ENCODE measurements at regions not wholly inside any gene's neighbourhood (a gene's known extent, or its start where the extent isn't known, plus 50 kb on each side); places are given as distances from the start of the nearest gene placed in this dataset.

DNA sequence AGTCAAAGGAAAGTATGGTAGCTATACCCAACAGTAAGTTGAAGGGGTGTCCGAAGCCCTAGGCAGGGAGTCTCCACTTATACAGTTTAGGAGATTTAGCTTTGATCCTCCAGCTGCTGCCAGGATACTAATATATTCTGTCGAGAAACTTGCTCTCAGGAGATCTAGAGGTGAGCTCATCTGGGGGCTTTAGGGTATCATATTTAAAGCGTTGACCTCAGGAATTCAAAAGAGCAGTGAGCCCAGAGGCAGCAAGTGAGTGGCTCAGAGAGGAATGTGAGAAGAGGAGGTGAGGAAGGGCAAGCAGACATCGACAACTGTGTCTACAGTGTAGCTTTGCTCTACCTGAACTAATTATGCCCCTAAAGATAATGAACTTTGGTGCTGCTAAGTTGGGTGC is 245.1 kb upstream of the LRTM1 start:
- no peak for DNase-seq

DNA sequence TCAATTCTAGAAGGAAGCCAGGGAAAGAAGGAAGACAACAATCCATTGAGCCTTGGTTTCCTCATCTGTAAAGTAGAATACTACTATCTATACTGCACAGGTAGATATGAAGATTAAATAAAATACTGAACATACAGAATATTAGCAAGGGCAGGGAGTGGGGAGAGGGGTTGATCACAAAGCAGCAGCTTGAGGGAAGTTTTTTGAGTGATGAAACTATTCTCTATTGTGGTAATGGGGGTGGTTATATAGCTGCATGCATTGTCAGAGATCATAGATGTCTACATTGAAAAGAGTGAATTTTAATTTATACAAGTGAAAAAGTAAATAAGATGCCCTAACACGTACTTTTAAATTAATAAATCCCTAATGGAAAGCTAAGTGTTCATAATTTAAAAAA is 242.6 kb upstream of the LRTM1 start:
- DNase-seq = no peak

DNA sequence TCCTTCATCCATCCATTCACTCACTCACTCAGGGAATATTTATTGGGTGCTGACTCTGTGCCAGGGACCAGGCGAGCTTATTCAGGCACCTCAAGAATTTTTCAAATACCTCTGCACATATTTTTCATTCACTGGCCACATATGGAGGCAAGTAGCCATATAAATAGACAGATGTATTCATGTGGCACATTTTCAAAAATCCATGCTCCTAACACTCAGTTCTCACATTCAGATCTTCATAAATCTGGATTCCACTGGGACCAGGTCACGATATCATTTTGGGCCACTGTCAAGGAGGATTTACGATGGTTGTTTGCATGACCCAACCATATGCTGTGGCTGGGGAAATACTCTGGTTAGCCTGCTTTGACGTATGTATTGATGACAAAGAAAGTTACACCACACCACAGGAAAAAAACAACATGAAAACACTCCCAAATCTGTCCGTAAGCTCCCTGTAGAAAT is 241.8 kb upstream of the LRTM1 start:
- no peak for DNase-seq

DNA sequence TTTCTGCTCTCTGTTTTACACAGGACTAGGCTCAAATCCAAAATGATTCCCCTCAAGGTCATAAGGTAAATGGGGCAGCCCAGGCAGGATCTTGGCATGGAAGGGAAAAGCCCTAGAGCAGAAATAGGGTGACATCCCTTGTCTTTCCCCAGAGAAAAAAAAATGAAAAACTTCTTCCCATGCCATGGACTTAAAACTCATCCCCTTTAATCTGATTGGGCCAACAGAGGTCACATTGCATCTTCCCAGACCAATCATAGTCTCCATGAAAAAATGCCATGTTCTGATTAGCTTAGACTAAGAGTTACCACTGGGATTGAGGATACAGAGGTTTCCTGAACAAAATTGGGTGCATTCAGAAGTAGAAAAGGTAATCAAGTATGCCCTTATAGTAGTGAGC is 241.3 kb upstream of the LRTM1 start:
- DNase-seq = no peak

DNA sequence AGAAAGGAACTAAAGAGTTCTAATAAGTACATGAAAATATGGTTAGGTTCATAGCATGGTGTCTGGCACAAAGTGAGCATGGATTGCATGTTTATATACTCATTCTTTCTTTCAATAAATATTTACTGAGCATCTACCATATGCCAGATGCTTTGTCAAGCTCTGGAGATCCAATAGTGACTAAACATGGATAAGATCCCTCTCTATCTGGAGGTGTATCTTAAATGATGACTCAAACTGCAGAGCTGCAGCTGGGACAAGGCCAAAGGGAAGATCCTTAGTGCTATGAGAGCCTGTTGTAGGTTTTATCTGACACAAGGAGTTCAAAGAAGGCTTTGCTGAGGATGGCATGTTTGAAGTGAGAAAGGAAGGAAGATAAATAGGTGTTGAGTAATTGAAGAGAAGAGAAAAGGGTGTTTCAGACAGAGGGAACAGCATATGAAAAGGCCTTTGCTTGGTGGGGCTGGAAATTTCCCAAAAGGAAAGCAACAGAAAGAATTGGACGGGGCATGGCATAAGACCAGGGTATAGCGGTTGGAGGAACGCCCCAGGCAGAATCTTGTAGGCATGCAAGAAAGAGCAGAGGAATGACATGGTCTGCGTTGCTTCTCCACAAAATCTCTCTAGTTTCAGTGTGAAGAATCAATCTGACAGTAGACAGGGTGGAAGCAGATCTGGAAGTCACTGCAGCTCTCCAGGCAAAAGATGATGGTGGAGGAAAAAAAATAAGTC is 239.9 kb upstream of the LRTM1 start:
- DNase-seq = no peak

DNA sequence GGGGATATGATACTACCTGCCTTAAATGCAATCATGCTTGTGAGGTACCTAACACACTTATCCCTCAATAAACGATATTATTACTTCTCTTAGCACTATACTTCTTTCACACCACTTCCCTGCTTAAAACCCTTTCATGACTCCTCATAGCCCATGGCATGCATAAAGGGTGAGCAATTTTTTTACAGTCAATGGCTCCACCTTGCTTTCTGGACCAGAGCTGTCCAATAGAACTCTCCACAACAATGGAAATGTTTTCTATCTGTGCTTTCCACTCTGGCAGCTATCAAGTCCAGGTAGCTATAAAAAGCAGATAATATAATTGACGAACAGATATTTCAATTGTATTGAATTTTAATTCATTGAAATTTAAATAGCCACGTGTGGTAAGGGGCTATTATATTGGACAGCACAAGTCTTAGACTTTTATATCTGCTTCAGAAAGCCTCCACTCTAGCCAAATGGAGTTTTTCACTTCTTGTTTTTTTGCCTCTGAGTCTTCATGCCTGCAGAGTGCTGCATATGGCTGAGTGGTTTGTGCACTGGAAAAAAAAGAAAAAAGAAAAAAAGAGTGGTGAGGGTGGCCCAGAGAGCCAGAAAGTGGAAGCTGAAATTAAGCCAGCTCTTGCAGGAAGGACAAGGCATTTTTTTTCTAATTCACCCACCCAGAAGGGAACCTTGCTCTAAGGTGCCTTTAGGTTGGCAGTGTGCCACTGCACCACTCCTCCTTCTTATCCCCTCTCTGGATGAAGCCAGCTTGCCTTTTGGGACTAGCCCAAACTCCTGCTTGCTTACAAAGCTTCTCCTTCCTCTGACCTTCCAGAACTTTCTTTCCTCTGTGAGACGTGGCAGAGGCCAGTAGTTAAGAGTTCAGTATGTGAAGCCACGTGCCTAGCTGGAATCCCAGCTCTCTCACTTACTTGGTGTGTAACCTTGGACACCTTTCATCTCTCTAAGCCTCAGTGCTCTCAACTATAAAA is 239.0 kb upstream of the LRTM1 start:
- no peak for DNase-seq

DNA sequence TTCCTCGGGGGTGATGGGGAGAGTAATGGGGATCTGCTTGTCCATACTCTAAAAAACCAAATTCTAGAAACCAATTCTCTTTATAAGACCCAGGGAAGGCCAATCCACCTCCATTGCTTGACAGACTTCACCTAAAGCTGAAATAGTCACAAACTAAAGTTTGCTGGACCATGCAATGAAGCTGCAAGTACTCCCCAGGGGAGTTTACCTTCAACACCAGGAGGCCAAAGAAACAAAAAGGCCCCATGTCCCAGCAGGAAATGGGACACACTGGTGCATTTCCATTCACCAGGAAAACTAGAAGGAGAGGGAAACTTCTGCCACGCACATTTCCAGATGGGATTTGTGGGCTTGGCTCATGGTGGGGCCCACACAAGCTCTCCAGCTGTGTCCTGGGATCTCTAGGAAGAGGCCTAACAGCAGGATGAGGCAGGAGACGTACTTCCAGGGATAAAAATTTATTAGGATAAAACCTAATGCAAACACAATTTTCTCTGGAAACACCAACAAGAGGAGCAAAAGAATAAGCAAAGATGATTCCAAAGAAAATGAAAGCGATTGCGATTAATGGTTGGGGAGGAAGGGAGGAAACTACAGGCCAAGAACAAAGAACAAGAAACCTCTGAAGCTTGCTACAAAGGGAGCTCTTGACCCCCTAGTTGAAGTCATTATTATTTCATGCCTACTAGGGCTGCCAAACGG is 238.0 kb upstream of the LRTM1 start:
- no peak for DNase-seq

DNA sequence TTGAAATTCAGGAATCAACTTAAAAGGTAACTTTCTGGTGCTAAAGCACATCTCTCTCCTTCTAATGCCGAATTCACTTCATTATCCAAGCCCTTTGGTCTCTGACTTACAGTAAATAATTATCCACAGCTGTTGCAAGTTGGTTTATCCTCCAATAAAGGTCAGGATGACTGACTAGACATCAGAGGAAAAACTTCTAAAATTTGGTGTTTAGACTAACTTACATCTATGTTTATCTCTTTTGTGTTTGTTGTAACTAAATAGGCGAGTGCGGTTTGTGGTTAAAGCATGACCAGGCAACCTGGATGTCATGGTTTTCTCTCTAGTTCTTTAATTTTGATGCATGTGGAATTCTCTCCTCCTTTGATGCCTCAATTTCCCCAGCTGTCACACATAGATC is 237.4 kb upstream of the LRTM1 start:
- no peak for DNase-seq

DNA sequence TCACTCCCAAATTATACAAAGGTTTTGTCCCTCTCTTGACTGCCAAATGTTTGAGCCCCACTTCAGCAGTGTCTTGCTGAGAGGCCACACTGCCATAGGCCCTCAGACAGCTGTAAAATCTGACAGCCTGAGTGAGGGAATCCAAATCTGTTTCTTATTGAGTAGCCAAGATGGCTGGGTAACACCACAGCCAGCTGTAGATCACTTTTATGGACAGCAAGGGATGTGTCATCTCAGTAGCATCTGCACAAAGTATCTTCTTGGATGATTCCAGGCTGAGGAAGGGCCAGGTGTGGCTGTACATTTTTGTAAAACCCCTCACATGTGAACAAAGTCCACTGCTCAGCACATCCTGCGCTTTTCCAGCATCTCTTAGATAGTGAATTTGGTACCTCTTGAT is 237.0 kb upstream of the LRTM1 start:
- DNase-seq = no peak

DNA sequence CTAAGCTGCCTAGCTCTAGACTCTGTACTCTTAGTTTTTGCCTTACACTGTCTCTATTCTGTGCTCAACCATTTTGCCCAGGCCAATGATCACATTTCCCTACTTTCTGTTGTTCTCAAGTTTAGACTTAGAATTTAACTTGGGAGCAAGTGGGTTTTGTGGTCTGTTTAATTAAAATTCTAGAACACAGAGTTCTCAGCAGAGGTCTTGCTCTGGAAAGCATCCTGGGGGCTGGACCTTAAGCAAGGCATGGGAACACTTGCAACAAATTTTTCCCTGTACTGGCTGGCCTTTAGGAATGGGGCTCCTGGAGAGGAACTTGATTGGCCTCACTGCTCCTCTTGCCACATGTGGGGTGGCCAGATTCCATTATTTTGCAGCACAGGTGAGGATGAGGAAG is 236.3 kb upstream of the LRTM1 start:
- no peak for DNase-seq

DNA sequence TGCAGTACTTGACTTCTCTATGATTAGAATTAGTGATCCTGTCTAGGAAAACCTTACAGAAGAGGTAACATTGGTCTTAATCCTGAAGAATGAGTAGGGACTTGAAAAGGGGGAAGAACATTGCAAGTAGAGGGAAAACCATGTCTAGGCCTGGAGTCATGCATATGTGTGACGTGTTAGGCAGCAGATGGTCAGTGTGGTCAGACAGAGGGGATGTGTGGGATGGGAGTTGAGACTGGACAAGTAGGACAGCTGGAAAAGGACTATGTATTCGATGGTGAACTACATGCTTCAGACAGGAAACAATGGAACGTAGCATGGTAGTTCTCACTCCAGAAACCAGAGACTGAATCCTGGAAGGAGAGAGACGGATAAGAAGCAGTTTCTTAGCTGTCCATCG is 235.6 kb upstream of the LRTM1 start:
- DNase-seq = no peak

DNA sequence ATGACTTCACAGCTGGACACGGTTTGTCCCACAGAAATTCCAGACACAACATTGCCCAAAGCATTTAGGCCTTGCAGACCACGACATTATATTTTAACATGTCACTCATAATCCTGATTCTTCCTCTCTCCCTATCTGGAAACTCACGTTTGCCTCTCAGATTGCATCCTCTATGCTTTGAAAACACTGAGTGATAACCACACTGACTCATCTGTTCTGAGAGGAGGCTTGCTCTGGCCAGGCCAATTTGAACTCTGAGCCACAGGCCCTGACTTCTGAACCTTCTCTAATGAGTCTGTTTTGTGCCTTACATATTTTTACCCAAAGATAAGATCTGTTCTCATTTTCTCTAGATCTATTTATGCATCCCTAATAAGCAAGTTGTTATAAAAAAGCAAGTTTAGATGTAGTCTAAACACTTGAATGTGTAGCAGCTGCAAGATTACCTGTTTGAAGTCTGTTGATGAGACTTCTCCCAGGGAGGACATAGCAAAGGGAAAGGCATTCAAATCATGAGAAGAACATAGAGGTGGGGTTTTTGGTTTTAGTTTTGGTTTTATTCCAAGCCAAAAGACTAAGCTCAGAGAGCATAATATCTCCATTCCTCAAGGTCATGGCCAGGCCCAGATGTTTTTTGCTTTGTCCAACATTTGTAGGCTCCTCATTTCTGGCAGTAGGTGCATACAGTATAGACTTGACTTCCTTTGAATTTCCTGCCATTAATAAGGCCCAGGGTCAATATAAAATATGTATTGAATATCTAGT is 234.4 kb upstream of the LRTM1 start:
- no peak for DNase-seq

DNA sequence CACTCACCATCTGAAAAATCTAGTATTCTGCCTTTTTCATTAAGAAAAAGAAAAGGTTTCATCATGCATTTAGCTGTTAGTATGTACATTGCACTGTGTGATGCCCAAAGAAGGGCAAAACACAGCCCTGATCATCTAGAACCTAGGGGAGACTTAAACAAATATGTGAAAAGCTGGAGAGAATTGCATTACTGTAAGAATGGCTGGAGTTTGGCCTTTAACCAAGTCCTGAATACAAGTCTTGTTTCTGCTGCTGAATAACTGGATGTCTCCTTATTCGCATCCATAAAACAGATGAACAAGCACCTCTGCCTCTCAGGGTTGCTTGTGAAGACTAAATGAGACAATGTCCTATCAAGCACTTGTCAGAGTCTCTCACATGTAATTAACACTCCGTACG is 233.4 kb upstream of the LRTM1 start:
- no peak for DNase-seq

DNA sequence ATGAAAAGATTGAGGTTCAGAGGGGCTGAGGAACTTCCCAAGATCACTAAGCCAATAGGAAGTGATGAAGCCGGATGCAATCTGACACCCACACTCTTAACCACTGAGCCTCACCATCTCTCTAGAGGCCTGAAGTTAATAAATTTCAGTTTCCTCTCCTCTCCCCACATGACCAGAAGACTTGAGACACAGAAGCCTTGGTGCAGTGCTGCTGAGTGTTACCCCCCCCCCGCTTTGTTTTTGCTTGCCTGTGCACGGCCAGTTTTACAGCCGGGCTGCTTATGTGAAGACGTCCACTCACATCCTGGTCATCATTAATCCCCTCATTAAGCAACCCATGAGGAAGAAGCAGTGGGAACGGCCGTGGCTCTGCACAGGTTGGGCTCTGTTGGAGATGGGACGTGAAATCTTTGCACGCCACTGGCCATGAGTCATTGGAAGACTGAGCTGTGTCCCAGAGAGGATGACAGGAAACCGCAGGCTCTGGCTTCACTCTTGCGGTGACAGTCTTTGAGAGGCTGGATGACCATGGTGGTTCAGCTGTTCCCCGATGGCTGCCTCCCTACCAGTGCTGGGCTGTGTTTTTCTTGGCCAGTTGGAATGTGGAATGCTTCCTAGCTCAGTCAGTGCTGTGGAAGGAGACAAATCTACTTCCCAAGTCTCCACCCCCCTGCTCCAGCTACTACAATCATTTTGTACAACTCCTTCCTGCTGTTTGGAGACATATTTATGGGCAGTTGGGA is 232.6 kb upstream of the LRTM1 start:
- peak; percentile 50 for DNase-seq

DNA sequence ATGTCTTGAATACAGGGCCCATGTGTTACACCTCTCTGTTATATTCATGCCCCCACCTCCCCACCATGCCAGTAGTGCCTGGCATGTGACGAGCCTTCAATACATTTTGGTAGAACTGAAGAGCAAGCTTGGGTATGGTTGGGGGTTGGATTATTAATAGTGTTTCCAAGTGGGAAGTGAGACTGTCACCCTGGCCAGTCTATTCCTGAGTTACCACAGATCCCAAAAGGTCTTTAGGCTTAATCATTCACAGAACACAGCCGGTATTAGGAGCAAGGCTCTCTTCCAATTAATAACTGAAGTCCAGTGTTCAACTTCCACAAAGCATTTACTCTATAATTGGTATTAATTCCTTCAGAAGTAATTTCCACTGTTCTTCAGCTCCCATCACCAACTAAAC is 231.9 kb upstream of the LRTM1 start:
- no peak for DNase-seq

DNA sequence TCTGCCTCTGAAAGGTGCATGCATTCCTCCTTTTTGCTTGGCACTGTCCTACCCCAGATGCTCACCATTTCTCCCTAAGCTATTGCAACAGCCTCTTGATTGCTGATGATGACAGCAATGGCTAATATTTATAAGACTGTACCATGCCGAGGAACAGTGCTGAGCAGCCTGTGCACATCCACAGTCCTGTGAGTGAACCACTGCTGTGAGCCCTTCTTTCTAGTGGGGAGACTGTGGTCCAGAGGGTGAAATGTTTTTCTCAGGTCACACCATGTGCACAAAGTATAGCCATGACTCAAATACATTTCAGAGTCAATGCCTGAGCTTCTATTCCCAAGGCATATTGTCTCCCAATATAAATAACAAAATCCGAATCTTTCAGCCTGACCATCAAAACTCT is 231.2 kb upstream of the LRTM1 start:
- DNase-seq = no peak

DNA sequence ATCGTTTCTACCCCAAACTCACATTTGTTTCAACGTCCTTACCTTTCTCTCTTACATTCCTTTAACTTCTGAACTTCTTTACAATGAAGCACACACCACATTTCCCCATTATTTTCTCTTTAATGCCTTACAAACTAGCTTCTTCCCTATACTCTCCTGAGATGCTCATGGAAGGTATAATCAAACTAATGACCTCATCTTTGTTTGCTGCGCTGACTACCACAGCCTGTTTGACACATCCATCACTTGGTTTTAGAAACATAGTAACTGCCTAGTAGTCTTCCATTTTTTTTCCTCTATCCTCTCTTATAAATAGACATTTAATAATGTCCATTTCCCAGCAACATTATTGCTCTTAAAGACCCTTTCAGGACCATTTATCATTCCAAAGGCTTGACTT is 230.5 kb upstream of the LRTM1 start:
- DNase-seq = no peak

DNA sequence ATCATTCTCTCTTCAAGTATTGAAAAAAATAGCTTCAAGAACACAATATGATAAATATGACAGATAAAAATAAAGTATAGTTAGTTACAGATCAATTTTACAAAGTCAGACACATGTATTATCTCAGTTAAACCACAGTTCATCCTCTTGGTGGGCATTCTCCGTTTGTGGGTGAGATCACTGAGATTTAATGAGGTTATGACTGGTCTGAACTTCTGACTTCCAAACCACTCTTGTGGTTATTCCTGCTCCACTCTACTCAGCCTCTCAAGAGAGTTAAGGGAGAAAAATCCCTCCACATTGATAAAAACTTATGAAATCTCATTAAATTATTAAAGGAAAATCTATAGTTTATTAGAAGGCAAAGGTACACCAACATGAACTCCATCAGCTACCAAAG is 229.9 kb upstream of the LRTM1 start:
- DNase-seq = no peak

DNA sequence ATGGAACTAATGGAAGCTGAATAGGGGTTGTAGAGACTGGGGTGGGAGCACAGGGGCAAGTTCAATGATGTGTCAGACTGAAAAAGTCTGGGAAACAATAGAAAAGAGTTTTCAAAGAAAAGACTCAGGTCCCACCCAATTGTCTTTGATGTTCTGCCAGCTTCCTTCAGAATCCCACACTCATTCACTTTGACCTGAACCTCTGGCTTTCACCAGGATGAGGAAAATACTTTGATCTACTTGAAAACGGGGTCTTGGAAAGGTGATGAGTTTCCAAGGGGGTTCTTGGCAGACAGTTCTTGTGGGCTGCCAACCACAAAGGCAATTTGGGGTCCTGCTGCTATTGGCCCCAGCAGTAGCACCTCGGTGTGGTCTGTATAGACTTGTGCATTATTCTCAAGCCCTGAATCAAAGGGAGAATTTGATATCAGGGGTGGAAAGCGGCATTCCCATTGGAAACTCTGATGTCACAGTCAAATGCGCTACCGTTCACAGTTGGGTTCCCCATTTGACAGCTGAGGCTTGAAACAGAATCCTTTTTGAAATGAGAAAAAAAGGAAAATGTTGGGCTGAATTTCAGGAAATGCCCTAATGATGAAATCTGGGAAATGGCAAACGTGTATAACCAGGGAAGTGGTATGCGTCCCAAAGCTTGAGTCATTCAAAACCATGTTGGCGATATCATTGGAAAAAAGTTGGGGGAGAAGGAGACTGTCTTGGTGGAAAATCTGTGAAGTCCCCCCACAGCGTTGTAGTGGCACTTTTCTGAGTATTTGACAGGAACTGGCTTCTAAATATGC is 229.2 kb upstream of the LRTM1 start:
- no peak for DNase-seq

DNA sequence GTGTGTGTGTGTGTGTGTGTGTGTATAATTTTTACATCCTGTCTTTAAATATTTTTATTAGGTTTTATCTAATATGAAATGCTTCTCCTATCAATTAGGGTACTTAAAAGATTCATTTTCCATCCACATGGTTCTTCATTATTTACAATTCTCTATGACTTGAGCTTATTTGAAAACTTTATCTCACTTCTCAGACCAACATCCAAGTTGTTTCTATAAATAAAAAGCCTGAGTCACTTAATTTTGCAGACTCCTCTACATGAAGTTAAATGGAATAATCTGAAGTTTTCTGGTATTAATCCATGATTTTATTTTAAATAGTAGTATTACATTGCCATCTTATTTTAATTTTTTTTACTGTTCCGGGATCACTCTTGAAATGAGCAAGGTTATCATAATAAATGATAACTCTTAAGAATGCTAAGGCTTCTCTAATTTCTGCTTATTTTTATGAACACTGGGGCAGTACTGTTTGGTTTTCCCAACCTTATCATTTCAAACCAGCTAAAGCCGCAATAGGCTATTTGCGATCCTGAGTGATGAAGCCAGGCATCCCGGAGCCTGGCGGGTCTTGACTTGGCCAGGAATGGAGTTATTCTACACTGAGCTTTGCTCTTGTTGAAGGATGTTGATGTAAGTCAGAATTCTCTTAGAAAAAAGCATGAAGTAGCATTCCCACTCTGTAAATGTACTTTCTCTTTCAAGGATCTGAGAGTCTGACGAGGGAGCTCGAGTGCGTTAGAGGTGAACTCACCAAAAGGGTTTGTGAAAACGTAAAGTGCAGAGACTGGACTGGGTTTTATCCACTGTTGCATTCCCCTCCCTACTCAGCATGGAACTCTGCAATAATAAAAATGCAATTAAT is 220.2 kb upstream of the LRTM1 start:
- no peak for DNase-seq

Measured in suppressor macrophage treated with lipopolysaccharide for 4 hours (primary cell).